ENCODE measurements at regions not wholly inside any gene's neighbourhood (a gene's known extent, or its start where the extent isn't known, plus 50 kb on each side); places are given as distances from the start of the nearest gene placed in this dataset.

DNA sequence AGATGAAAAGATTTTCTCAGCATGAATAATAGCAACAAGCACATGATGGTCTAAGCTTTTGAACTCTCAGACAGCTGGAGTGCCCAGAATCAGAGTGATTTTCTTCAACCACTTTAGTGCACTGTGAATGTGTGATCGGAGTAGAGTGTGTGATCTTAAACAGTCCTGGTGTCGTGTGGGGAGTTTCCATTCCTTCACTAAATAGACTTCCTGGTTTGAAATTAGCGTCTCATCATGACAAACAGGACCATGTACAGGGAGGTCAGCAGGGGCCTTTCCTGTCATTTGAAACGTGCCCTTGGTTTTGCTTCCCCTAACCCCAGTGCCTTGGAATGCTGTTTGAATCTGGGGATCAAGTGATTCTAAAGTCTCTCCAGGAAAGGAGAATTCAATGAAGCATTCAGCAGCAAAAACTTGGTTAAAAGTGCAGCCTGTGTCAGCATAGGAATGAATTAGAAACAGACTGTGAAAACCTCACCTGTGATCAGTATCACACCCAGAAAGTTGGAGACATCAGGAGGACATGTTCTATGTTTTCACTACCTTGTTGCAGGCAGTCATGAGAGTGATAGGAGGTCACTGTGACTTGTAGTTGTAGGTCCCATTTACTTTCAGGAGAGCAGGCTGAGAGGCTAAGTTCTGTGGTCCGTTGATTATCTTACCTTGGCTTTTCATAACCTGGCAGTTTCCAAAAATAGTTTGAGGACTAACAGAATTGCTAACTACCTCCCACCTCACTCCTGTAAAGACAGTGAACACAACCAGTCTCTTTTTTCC lies 400.3 kb downstream of the MTX2 start:
- TF ChIP-seq, protein P1, sequence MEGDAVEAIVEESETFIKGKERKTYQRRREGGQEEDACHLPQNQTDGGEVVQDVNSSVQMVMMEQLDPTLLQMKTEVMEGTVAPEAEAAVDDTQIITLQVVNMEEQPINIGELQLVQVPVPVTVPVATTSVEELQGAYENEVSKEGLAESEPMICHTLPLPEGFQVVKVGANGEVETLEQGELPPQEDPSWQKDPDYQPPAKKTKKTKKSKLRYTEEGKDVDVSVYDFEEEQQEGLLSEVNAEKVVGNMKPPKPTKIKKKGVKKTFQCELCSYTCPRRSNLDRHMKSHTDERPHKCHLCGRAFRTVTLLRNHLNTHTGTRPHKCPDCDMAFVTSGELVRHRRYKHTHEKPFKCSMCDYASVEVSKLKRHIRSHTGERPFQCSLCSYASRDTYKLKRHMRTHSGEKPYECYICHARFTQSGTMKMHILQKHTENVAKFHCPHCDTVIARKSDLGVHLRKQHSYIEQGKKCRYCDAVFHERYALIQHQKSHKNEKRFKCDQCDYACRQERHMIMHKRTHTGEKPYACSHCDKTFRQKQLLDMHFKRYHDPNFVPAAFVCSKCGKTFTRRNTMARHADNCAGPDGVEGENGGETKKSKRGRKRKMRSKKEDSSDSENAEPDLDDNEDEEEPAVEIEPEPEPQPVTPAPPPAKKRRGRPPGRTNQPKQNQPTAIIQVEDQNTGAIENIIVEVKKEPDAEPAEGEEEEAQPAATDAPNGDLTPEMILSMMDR (conservative IDR thresholded peaks at IDR 0.05; ENCODE audit: low read depth, low read length), result no peak
- no peak for TF ChIP-seq EZH2 (IDR thresholded peaks at IDR 0.05; ENCODE audit: borderline replicate concordance, low read depth, low read length, poor library complexity, severe bottlenecking)
